Ishikawa (cell line): ENCODE measurements at regions not wholly inside any gene's neighbourhood (a gene's known extent, or its start where the extent isn't known, plus 50 kb on each side); places are given as distances from the start of the nearest gene placed in this dataset.

Source experiments
- EGR1 ChIP-seq: IDR thresholded peaks from 2 replicates; pipeline ENCODE4 v1.6.1; 2012
- FOXM1 ChIP-seq: IDR thresholded peaks from 2 replicates; pipeline ENCODE4 v1.6.1; 2012; ENCODE audit warnings: low read depth, borderline replicate concordance
- MAX ChIP-seq: IDR thresholded peaks from 2 replicates; pipeline ENCODE4 v1.6.1; 2012
- REST ChIP-seq: IDR thresholded peaks from 2 replicates; pipeline ENCODE4 v1.6.1; 2012; ENCODE audit warnings: low read depth, mild to moderate bottlenecking
- TAF1 ChIP-seq: IDR thresholded peaks from 2 replicates; pipeline ENCODE4 v1.6.1; 2012; ENCODE audit warnings: low read depth, mild to moderate bottlenecking
- TEAD4 ChIP-seq: IDR thresholded peaks from 2 replicates; pipeline ENCODE4 v1.6.1; 2012
- YY1 ChIP-seq: IDR thresholded peaks from 2 replicates; pipeline ENCODE4 v1.6.1; 2012; ENCODE audit warnings: low read depth

GRCh38 chrX:74211911-74212310, 92.1 kb upstream of the ZCCHC13 start:
- TF ChIP-seq FOXM1 (no peak), REST (no peak), TAF1 (no peak), TEAD4 (no peak), YY1 (no peak), EGR1 (no peak), MAX (no peak)
